ENCODE measurements at regions not wholly inside any gene's neighbourhood (a gene's known extent, or its start where the extent isn't known, plus 50 kb on each side); places are given as distances from the start of the nearest gene placed in this dataset.

- no peak overlapping the region for H3K4me3 ChIP-seq (replicated peaks; ENCODE audit: insufficient read depth, low read length)
- H3K27me3 ChIP-seq (ENCODE audit: insufficient read depth, poor library complexity, severe bottlenecking), result no peaks in the 10 kb centered on the region
- no peak for DNase-seq (ENCODE audit: low read depth in 1 of 2, low spot score in 1 of 2)
- no peak overlapping the region for H3K27ac ChIP-seq (replicated peaks)
- TF ChIP-seq CTCF (IDR thresholded peaks at IDR 0.05; ENCODE audit: insufficient read depth, low read length), result no peak
- no peak for TF ChIP-seq SPI1 (IDR thresholded peaks at IDR 0.05; ENCODE audit: borderline replicate concordance, low read depth)
- TF ChIP-seq POLR2AphosphoS5 (IDR thresholded peaks at IDR 0.05; ENCODE audit: low read depth), result no peak
- TF ChIP-seq REST (IDR thresholded peaks at IDR 0.05; ENCODE audit: insufficient replicate concordance, low read depth), result no peak
- no peak for TF ChIP-seq GABPA (IDR thresholded peaks at IDR 0.05; ENCODE audit: low read depth)
Observed at GRCh38 chrX:40405399-40405798, 175.4 kb upstream of the ATP6AP2 start.

GRCh38 chrX:40403757-40404156, 177.0 kb upstream of the ATP6AP2 start:
- Histone ChIP-seq H3K27ac (replicated peaks) (no peak overlapping the region), H3K27me3 (ENCODE audit: insufficient read depth, poor library complexity, severe bottlenecking) (no peaks in the 10 kb centered on the region), H3K4me3 (replicated peaks; ENCODE audit: insufficient read depth, low read length) (no peak overlapping the region)
- TF ChIP-seq CTCF (IDR thresholded peaks at IDR 0.05; ENCODE audit: insufficient read depth, low read length) (no peak), REST (IDR thresholded peaks at IDR 0.05; ENCODE audit: insufficient replicate concordance, low read depth) (no peak), GABPA (IDR thresholded peaks at IDR 0.05; ENCODE audit: low read depth) (no peak), SPI1 (IDR thresholded peaks at IDR 0.05; ENCODE audit: borderline replicate concordance, low read depth) (no peak), POLR2AphosphoS5 (IDR thresholded peaks at IDR 0.05; ENCODE audit: low read depth) (no peak)
- no peak for DNase-seq (ENCODE audit: low read depth in 1 of 2, low spot score in 1 of 2)

GRCh38 chrX:40402831-40403533, 177.8 kb upstream of the ATP6AP2 start:
- Histone ChIP-seq H3K27ac (replicated peaks) (no peak overlapping the region), H3K27me3 (ENCODE audit: insufficient read depth, poor library complexity, severe bottlenecking) (no peaks in the 10 kb centered on the region), H3K4me3 (replicated peaks; ENCODE audit: insufficient read depth, low read length) (no peak overlapping the region)
- no peak for DNase-seq (ENCODE audit: low read depth in 1 of 2, low spot score in 1 of 2)
- TF ChIP-seq POLR2AphosphoS5 (IDR thresholded peaks at IDR 0.05; ENCODE audit: low read depth) (no peak), GABPA (IDR thresholded peaks at IDR 0.05; ENCODE audit: low read depth) (no peak), REST (IDR thresholded peaks at IDR 0.05; ENCODE audit: insufficient replicate concordance, low read depth) (no peak), SPI1 (IDR thresholded peaks at IDR 0.05; ENCODE audit: borderline replicate concordance, low read depth) (no peak), CTCF (IDR thresholded peaks at IDR 0.05; ENCODE audit: insufficient read depth, low read length) (no peak)
